Subcutaneous abdominal adipose tissue (tissue), 5 donors: ENCODE measurements at regions not wholly inside any gene's neighbourhood (a gene's known extent, or its start where the extent isn't known, plus 50 kb on each side); places are given as distances from the start of the nearest gene placed in this dataset.

ENCODE experiments used
- H3K27ac ChIP-seq: one replicate; pipeline ENCODE4 v1.7.0; 2013; ENCODE audit warnings: low read depth, mild to moderate bottlenecking, inconsistent platforms, low read length, moderate library complexity
- H3K27me3 ChIP-seq, 5 donors: one replicate each; pipeline ENCODE4 v1.7.0; 2013; ENCODE audit warnings: low read length in 5 of 5, inconsistent platforms in 1 of 5; ENCODE audit not compliant: control insufficient read depth in 5 of 5, insufficient read depth in 4 of 5
- H3K36me3 ChIP-seq, 5 donors: one replicate each; pipeline ENCODE4 v1.7.0; 2013; ENCODE audit warnings: low read length in 5 of 5; ENCODE audit not compliant: control insufficient read depth in 5 of 5, insufficient read depth in 5 of 5
- H3K4me1 ChIP-seq, 5 donors: one replicate each; pipeline ENCODE4 v1.7.0; 2013; ENCODE audit warnings: low read length in 5 of 5, mild to moderate bottlenecking in 3 of 5, moderate library complexity in 1 of 5; ENCODE audit not compliant: control insufficient read depth in 5 of 5, insufficient read depth in 5 of 5
- H3K4me3 ChIP-seq, 5 donors: one replicate each; pipeline ENCODE4 v1.7.0; 2013; ENCODE audit warnings: low read length in 5 of 5, low read depth in 1 of 5
- H3K9ac ChIP-seq, 5 donors: one replicate each; pipeline ENCODE4 v1.7.0; 2013; ENCODE audit warnings: low read length in 5 of 5, mild to moderate bottlenecking in 4 of 5, moderate library complexity in 3 of 5
- H3K9me3 ChIP-seq, 5 donors: one replicate each; pipeline ENCODE4 v1.7.0; 2013; ENCODE audit warnings: low read length in 5 of 5; ENCODE audit not compliant: control insufficient read depth in 5 of 5
- donor health status: healthy.
- donor health status: healthy.
- donor health status: healthy.
- donor health status: healthy.
- donor health status: healthy.

DNA sequence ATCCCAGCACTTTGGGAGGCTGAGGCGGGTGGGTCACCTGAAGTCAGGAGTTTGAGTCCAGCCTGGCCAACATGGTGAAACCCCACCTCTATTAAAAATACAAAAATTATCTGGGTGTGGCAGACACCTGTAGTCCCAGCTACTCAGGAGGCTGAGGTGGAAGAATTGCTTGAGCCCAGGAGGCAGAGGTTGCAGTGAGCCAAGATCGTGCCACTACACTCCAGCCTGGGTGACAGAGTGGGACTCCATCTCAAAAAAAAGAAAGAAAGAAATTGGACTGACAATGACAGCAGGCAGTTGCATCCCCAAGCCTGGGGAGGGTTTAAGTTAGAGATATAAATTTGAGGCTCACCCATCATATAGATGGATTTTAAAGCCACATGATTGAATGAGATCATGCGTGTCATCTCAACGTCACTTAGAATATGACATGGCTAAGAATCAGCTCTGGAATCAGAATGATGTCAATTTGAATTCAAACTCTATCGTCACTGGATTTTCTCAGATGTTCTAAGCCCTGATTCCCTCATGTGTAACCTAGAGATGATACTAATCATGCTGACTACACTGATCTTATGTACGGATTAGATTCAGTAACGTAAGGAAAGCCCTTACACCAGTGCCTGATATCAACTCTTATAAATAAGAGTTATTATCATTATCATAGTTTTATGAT, 534.0 kb upstream of the JARID2 start:
- Histone ChIP-seq H3K36me3 (no peaks in the 10 kb centered on the region), H3K27ac (no peak overlapping the region), H3K4me3 (no peak overlapping the region), H3K9me3 (peaks cover 0 to 4% (median 0%) of the 10 kb centered on the region in 5 donors), H3K4me1 (peaks cover 6 to 39% (median 30%) of the 10 kb centered on the region in 5 donors), H3K9ac (no peak overlapping the region), H3K27me3 (no peaks in the 10 kb centered on the region)

DNA sequence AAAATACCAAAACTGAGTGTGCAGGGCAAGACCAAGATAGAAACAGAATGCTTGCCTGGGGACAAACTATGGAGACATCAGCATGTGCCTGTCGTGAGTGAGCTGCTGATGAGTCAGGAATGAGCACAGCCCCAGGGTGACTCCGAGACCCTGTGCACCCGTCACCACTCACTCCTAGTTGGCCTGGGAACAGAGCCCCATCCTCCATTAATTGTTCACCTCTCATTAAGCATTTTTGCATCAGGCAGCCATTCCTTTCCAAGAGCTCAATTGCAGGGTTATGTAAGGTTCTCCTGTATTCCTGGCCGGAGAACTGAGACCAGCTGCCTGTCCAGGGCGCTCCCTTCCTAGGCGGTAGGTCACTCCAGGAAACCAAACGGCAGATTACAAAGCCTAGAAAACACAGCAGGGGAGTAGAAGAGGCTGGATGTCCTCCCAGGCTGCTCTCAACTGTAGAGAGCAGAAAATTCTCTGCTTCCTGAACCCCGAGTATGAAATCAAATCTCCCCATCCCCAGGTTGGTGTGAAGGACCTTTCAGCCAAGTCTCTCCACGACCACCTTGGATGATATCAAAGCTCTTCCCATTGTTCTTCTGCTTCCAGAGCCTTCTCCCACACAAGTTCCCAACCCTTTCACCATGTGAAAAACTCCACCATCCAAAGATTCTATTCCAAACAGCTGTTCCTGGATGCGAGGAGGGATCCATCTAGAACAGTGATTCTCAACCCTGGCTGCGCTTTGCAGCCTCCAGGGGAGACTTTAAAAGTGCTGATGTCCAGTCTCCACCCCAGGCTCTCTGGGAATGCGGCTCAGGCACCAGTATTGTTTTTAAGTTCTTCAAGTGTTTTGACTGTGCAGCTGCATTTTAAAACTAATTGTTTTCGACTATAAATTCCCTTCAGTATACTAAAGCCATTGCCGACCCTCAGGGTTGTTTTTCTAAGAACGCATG, 532.6 kb upstream of the JARID2 start:
- Histone ChIP-seq H3K36me3 (no peaks in the 10 kb centered on the region), H3K27me3 (no peaks in the 10 kb centered on the region), H3K4me1 (peaks cover 2 to 34% (median 22%) of the 10 kb centered on the region in 5 donors), H3K27ac (peak overlapping the region; percentile 38), H3K9me3 (peaks cover 0 to 4% (median 0%) of the 10 kb centered on the region in 5 donors), H3K9ac (peak overlapping the region in 1 of 5 donors; percentile 5), H3K4me3 (no peak overlapping the region)

DNA sequence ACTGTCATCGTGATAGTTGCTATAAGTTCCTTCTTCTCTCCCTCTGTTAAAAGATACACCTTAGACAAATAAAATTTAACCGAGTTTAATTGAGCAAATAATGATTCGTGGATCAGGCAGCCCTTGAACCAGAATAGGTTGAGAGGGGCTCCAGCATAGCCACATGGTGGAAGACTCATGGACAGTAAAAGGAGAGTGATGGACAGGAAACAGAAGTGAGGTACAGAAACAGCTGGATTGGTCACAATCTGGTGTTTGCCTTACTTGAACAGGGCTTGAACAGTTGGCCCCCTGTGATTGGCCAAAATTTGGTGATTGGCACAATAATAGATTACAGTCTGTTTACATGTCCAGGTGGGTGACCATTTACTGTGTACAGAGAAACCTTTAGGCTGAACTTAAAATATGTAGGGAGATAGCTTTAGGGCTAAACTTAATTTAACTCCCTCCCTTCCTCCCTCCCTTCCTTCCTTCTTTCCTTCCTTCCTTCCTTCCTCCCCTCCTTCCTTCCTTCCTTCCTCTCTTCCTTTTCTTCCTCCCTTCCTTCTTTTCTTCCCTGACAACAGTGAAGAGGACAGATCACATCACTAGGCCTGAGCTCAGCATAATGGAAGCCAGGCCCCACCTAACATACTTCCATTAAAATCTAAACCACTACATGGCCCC, 531.8 kb upstream of the JARID2 start:
- Histone ChIP-seq H3K36me3 (no peaks in the 10 kb centered on the region), H3K27me3 (no peaks in the 10 kb centered on the region), H3K4me3 (no peak overlapping the region), H3K27ac (peak overlapping the region; percentile 3), H3K4me1 (peaks cover 5 to 36% (median 27%) of the 10 kb centered on the region in 5 donors), H3K9ac (no peak overlapping the region), H3K9me3 (peaks cover 0 to 4% (median 0%) of the 10 kb centered on the region in 5 donors)

DNA sequence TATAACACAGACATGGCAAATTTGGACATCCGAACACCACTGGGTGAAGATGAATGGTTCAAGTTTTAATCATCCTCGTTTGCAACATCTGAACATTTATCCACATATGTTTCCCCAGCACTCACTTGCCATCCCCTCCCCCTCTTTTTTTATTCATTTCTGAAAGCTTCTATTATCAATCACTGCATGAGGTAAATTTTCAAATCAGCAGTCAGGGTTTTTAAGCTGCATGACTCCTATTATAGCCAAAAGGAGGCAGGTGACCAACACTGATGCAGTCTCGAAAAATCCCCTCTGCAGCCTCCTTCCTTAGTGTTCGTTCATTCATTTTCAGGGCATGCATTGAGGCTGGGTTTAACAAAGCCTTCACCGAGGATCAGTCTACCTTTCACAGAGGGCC, 530.8 kb upstream of the JARID2 start:
- Histone ChIP-seq H3K4me1 (peaks cover 8 to 45% (median 31%) of the 10 kb centered on the region in 5 donors), H3K27ac (no peak overlapping the region), H3K27me3 (no peaks in the 10 kb centered on the region), H3K36me3 (no peaks in the 10 kb centered on the region), H3K9me3 (peaks cover 0 to 4% (median 0%) of the 10 kb centered on the region in 5 donors), H3K9ac (no peak overlapping the region), H3K4me3 (no peak overlapping the region)

DNA sequence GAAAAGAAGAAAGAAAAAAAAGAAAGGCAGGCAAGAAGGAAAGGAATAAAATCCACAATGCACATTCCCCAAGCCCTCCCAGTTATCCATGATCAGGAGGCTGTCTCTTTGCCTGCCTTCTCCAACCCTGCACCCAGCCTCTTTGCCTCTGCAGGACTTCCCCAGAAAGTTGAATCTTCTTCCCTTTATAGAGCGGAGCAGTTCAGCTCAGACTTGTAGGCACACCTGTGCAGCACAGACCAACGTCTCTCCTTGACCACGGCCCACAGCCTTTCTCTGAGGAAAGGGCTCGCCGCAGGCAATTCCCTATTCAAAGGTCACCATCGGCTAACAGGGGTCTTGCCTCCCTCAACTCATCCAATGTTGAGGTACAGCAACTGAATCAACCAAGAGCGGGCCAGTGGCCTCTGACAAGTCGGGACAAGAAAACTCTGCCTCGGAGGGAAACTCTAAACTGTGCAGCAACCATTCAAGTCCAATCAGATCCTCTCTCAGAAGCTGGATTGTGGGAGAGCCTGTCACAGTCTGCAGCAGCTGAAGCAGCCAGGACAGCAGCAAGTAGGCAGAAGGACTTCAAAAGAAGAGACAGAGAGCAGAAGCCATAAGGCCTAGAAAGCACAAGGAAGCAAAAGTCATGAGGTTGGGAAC, 529.2 kb upstream of the JARID2 start:
- Histone ChIP-seq H3K27ac (no peak overlapping the region), H3K9ac (no peak overlapping the region), H3K9me3 (no peaks in the 10 kb centered on the region), H3K4me1 (peaks cover 9 to 51% (median 34%) of the 10 kb centered on the region in 5 donors), H3K36me3 (no peaks in the 10 kb centered on the region), H3K4me3 (no peak overlapping the region), H3K27me3 (no peaks in the 10 kb centered on the region)

DNA sequence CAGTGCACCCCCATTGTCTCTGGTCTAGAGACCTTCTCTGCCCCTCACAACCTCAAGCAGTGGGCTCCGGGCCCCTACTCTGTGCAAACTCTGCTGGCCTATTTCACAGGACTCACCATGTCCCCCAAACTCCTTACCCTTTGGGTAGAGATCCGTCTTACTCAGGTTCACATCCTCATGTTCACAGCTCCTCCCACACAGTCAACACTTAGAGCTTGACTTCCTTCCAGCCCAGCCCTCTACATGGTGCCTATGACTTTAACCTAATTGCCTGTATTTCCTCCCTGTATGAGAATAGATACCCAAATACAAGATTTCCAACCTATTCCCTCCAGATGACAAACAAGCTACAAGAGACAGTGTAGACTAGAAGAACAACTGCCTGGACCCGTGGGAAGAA, 528.6 kb upstream of the JARID2 start:
- Histone ChIP-seq H3K4me3 (no peak overlapping the region), H3K27me3 (no peaks in the 10 kb centered on the region), H3K4me1 (peaks cover 9 to 51% (median 34%) of the 10 kb centered on the region in 5 donors), H3K9me3 (no peaks in the 10 kb centered on the region), H3K36me3 (no peaks in the 10 kb centered on the region), H3K9ac (no peak overlapping the region), H3K27ac (no peak overlapping the region)

DNA sequence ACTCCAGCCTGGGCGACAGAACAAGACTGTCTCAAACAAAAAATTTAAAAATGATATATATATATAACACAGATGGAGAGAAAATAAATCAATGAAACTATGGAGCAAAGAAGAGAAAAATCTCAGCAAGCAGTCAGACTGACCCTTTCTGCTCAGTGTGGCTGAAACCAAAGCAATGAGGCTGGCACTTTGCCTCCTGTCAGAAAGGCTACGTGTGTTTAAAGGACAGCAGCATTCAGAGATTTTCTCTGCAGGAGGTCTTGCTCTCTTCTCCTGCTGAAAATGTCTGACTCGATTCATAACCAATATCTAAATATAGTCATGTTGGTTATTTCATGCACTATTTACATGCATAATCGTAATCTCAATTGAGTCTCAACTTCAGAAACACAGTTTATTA, 527.0 kb upstream of the JARID2 start:
- no peaks in the 10 kb centered on the region for H3K36me3 ChIP-seq
- H3K9me3 ChIP-seq: no peaks in the 10 kb centered on the region
- H3K27me3 ChIP-seq: no peaks in the 10 kb centered on the region
- H3K4me3 ChIP-seq: no peak overlapping the region
- peaks cover 7 to 37% (median 21%) of the 10 kb centered on the region in 5 donors for H3K4me1 ChIP-seq
- H3K9ac ChIP-seq: no peak overlapping the region
- no peak overlapping the region for H3K27ac ChIP-seq

DNA sequence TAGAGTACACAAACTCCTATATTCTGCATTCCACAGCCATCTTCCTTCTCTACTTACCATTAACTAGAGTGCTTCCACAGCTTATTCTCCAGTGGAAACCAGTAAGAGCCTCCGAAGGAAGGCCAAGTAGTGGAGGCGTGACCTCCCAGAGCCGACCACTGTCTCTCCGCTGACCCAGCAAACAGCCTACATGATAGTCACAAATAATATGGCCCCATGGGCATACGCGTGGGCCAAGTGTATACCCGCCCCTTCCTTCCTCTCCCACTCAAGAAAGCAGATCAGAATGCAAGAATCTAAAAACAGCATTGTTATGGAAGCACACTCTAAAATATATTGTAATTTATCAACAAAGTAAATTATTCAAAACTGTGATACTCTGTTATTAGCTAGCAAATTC, 526.6 kb upstream of the JARID2 start:
- H3K4me3 ChIP-seq: no peak overlapping the region
- peaks cover 7 to 33% (median 20%) of the 10 kb centered on the region in 5 donors for H3K4me1 ChIP-seq
- H3K9me3 ChIP-seq: no peaks in the 10 kb centered on the region
- no peak overlapping the region for H3K27ac ChIP-seq
- no peak overlapping the region for H3K9ac ChIP-seq
- H3K36me3 ChIP-seq: no peaks in the 10 kb centered on the region
- H3K27me3 ChIP-seq: no peaks in the 10 kb centered on the region

DNA sequence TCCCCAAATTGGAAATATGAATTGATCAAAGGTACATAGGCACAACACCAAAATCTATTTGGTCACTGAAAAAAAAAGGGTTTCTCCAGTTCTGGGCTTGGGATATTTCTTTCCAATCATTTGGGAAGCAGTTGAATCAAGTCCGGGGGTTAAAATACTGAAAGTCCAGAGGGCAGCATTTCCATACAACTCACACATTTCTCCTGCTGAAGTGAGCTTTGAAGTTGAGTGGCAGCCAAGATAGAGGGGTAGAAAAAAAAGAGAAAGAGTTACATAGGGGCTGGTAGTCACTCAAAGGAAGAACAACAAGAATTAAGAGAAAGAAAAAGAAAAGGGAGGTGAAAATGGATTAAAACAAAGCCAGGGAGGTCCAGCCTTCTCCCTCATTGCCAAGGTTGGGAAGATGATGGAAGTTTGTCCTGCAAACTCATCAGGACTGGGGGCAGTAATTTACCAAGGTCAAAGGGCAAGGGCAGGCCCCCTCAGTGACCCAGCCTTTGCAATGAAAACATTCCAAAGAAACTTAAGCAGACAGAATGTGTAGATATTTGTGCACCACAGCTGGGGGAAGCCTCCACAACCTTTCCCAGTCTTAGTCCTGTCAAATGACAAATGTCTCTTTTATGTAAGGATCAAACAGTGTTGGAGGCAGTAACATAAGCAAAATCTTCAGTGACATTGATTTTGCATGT, 525.3 kb upstream of the JARID2 start:
- Histone ChIP-seq H3K36me3 (no peaks in the 10 kb centered on the region), H3K4me1 (peaks cover 7 to 33% (median 20%) of the 10 kb centered on the region in 5 donors), H3K27me3 (no peaks in the 10 kb centered on the region), H3K9me3 (no peaks in the 10 kb centered on the region), H3K9ac (no peak overlapping the region), H3K27ac (no peak overlapping the region), H3K4me3 (no peak overlapping the region)
